Keratinocyte (primary cell): ENCODE measurements at regions not wholly inside any gene's neighbourhood (a gene's known extent, or its start where the extent isn't known, plus 50 kb on each side); places are given as distances from the start of the nearest gene placed in this dataset.

Source experiments
- DNase-seq: peaks from one replicate; pipeline ENCODE4 v3.0.0-alpha.2; 2011; ENCODE audit warnings: low read depth, missing footprints, low spot score
- FAIRE-seq: peaks from 2 replicates; lab custom pipeline; 2011; peaks lifted over from hg19 to GRCh38; lab: Jason Lieb, UNC
- H2AFZ ChIP-seq: 2 replicates; pipeline ENCODE4 v1.6.0; 2012; ENCODE audit warnings: low read length, control low read depth, inconsistent platforms; ENCODE audit not compliant: control insufficient read depth
- H3K27ac ChIP-seq: 2 replicates; pipeline ENCODE4 v1.5.1; 2011; ENCODE audit warnings: low read length; ENCODE audit not compliant: control insufficient read depth, insufficient read depth
- H3K27me3 ChIP-seq: 3 replicates; pipeline ENCODE4 v1.6.0; 2011; ENCODE audit warnings: low read length; ENCODE audit not compliant: control insufficient read depth, insufficient read depth; ENCODE audit errors: extremely low read depth
- H3K36me3 ChIP-seq, 2 experiments: 2 replicates in 1 of 2; 3 replicates in 1 of 2; pipeline ENCODE4 v1.5.1; 2011; ENCODE audit warnings: low read length in 2 of 2, mild to moderate bottlenecking in 1 of 2; ENCODE audit not compliant: control insufficient read depth in 2 of 2, insufficient read depth in 2 of 2; ENCODE audit errors: extremely low read depth in 1 of 2
- H3K4me1 ChIP-seq: 3 replicates; pipeline ENCODE4 v1.5.1; 2011; ENCODE audit warnings: low read length; ENCODE audit not compliant: control insufficient read depth, insufficient read depth; ENCODE audit errors: extremely low read depth
- H3K4me2 ChIP-seq: 3 replicates; pipeline ENCODE4 v1.6.0; 2011; ENCODE audit warnings: low read depth, low read length; ENCODE audit not compliant: control insufficient read depth, insufficient read depth; ENCODE audit errors: extremely low read depth
- H3K4me3 ChIP-seq, 3 experiments: fragments of 200-600 bp in 1 of 3; sonication (generic) in 1 of 3; 2 replicates in 2 of 3; 3 replicates in 1 of 3; pipeline ENCODE4 v1.5.1; 2011 to 2016; ENCODE audit warnings: low read length in 3 of 3, mild to moderate bottlenecking in 3 of 3, control low read depth in 2 of 3, inconsistent platforms in 1 of 3, low read depth in 1 of 3, mixed read lengths in 1 of 3, mixed run types in 1 of 3, moderate library complexity in 1 of 3; ENCODE audit not compliant: control insufficient read depth in 2 of 3, insufficient read depth in 2 of 3; ENCODE audit errors: extremely low read depth in 1 of 3
- H3K79me2 ChIP-seq: 2 replicates; pipeline ENCODE4 v1.6.0; 2012; ENCODE audit warnings: low read length; ENCODE audit not compliant: control insufficient read depth, insufficient read depth
- H3K9ac ChIP-seq: 3 replicates; pipeline ENCODE4 v1.6.0; 2011; ENCODE audit warnings: low read length; ENCODE audit not compliant: control insufficient read depth, insufficient read depth; ENCODE audit errors: extremely low read depth
- H3K9me1 ChIP-seq: 3 replicates; pipeline ENCODE4 v1.6.0; 2011; ENCODE audit warnings: low read length; ENCODE audit not compliant: control insufficient read depth, insufficient read depth; ENCODE audit errors: extremely low read depth
- H3K9me3 ChIP-seq: 2 replicates; pipeline ENCODE4 v1.5.1; 2012; ENCODE audit warnings: low read depth, low read length; ENCODE audit not compliant: control insufficient read depth
- H4K20me1 ChIP-seq: 3 replicates; pipeline ENCODE4 v1.6.0; 2011; ENCODE audit warnings: low read length; ENCODE audit not compliant: control insufficient read depth, insufficient read depth; ENCODE audit errors: extremely low read depth
- EZH2 ChIP-seq: IDR thresholded peaks from one replicate; pipeline ENCODE4 v1.6.1; 2012; ENCODE audit warnings: inconsistent platforms, mild to moderate bottlenecking, low read length, moderate library complexity
- dilution Hi-C: fragments of 300-500 bp; cut with MboI; formaldehyde crosslinking; loops from one replicate; pipeline ENCODE4 v1.7.0; 2020; ENCODE audit warnings: low sequenced_read_pairs; ENCODE audit not compliant: extremely low pct_ligation_motif_present
- TF ChIP-seq, protein P1 (sequence below), 3 experiments: IDR thresholded peaks in 1 of 3; conservative IDR thresholded peaks in 1 of 3; optimal IDR thresholded peaks in 1 of 3; 2 replicates in 2 of 3; 3 replicates in 1 of 3; pipeline versions ENCODE3 to v1.5.1; 2011; ENCODE audit warnings: low read length in 3 of 3, mild to moderate bottlenecking in 3 of 3, moderate library complexity in 2 of 3, control low read depth in 1 of 3, inconsistent platforms in 1 of 3; ENCODE audit not compliant: insufficient read depth in 2 of 3; ENCODE audit errors: extremely low read depth in 1 of 3

DNA sequence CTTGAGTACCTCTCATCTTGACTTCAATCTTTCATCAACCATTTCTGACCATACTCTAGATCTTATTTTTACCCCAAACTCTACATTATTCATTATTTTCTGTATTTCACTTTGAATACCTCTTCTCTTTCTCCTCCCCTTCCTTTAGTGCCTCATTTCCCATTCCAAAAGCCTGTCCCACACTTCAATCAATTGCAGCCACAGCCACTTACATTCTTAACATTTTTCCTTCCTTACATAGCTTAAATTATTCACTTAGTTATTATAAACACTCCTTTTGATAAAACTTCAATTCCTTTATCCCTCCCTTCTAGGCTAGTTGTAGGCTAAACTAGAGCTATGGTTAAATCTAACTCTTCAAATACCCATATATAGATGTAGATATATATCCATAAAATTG is 344.0 kb downstream of the PRR16 start:
- FAIRE-seq = no peak
- H3K36me3 ChIP-seq = no peaks in the 10 kb centered on the region
- no peaks in the 10 kb centered on the region for H4K20me1 ChIP-seq
- DNase-seq = no peak
- H3K9ac ChIP-seq = no peak overlapping the region
- dilution Hi-C loops = no loop called here
- H3K79me2 ChIP-seq = no peaks in the 10 kb centered on the region
- H3K4me2 ChIP-seq = no peak overlapping the region
- no peaks in the 10 kb centered on the region for H3K27me3 ChIP-seq
- TF ChIP-seq, protein P1, sequence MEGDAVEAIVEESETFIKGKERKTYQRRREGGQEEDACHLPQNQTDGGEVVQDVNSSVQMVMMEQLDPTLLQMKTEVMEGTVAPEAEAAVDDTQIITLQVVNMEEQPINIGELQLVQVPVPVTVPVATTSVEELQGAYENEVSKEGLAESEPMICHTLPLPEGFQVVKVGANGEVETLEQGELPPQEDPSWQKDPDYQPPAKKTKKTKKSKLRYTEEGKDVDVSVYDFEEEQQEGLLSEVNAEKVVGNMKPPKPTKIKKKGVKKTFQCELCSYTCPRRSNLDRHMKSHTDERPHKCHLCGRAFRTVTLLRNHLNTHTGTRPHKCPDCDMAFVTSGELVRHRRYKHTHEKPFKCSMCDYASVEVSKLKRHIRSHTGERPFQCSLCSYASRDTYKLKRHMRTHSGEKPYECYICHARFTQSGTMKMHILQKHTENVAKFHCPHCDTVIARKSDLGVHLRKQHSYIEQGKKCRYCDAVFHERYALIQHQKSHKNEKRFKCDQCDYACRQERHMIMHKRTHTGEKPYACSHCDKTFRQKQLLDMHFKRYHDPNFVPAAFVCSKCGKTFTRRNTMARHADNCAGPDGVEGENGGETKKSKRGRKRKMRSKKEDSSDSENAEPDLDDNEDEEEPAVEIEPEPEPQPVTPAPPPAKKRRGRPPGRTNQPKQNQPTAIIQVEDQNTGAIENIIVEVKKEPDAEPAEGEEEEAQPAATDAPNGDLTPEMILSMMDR (optimal IDR thresholded peaks at IDR 0.05 in 1 of 3, IDR thresholded peaks at IDR 0.05 in 1 of 3, conservative IDR thresholded peaks at IDR 0.05 in 1 of 3; ENCODE audit: extremely low read depth in 1 of 3, insufficient read depth in 2 of 3, low read length in 3 of 3) = no peak
- no peak for TF ChIP-seq EZH2
- no peak overlapping the region for H2AFZ ChIP-seq
- no peaks in the 10 kb centered on the region for H3K4me1 ChIP-seq
- no peak overlapping the region for H3K4me3 ChIP-seq
- no peaks in the 10 kb centered on the region for H3K9me1 ChIP-seq
- H3K27ac ChIP-seq = no peak overlapping the region
- no peaks in the 10 kb centered on the region for H3K9me3 ChIP-seq

DNA sequence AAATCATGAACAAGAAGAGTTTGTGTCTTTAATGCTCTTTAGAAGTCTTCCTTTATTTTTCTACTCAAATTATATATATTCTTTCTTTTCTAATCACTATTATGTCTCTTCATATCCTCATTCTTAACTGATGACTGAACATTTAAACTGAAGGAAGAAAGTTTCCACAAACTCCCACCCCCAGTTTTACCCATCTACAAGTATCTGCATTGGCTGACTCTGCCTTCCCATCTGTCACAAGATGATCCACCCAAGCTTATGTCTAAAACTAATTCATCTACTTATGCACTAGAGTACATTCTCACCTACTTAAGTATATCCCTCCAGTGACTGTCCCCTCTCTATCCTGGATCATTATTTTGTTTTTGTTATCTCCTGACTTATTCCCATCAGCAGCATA is 344.5 kb downstream of the PRR16 start:
- Histone ChIP-seq H2AFZ (no peak overlapping the region), H3K79me2 (no peaks in the 10 kb centered on the region), H4K20me1 (no peaks in the 10 kb centered on the region), H3K9me1 (no peaks in the 10 kb centered on the region), H3K9ac (no peak overlapping the region), H3K36me3 (no peaks in the 10 kb centered on the region), H3K4me2 (no peak overlapping the region), H3K27ac (no peak overlapping the region), H3K27me3 (no peaks in the 10 kb centered on the region), H3K4me3 (no peak overlapping the region), H3K4me1 (no peaks in the 10 kb centered on the region), H3K9me3 (no peaks in the 10 kb centered on the region)
- TF ChIP-seq EZH2 = no peak
- TF ChIP-seq, protein P1 (optimal IDR thresholded peaks at IDR 0.05 in 1 of 3, IDR thresholded peaks at IDR 0.05 in 1 of 3, conservative IDR thresholded peaks at IDR 0.05 in 1 of 3; ENCODE audit: extremely low read depth in 1 of 3, insufficient read depth in 2 of 3, low read length in 3 of 3) = no peak
- DNase-seq (no peak), FAIRE-seq (no peak)
- dilution Hi-C loops = no loop called here
